ENCODE measurements at regions not wholly inside any gene's neighbourhood (a gene's known extent, or its start where the extent isn't known, plus 50 kb on each side); places are given as distances from the start of the nearest gene placed in this dataset.

- Histone ChIP-seq H3K4me2 (ENCODE audit: low read depth, low read length, poor library complexity, severe bottlenecking) (no peak overlapping the region), H3K9me3 (ENCODE audit: insufficient read depth, low read length) (no peaks in the 10 kb centered on the region), H3K9me2 (replicated peaks; ENCODE audit: insufficient read depth, low read length) (no peaks in the 10 kb centered on the region), H2AFZ (ENCODE audit: low read depth, low read length, severe bottlenecking) (no peak overlapping the region), H3K27me3 (ENCODE audit: low read length) (no peaks in the 10 kb centered on the region), H3F3A (ENCODE audit: insufficient read depth) (no peaks in the 10 kb centered on the region), H3K79me2 (ENCODE audit: insufficient read depth, low read length) (no peaks in the 10 kb centered on the region), H3K27ac (ENCODE audit: low read depth, low read length) (no peak overlapping the region), H3K36me3 (ENCODE audit: low read length) (no peaks in the 10 kb centered on the region), H4K20me1 (ENCODE audit: low read depth, low read length) (no peaks in the 10 kb centered on the region), H3K9ac (ENCODE audit: low read length) (no peak overlapping the region), H3K4me3 (ENCODE audit: insufficient read depth, low read length, poor library complexity, severe bottlenecking) (no peak overlapping the region)
- no peak for TF ChIP-seq EZH2phosphoT487 (conservative IDR thresholded peaks at IDR 0.05; ENCODE audit: low read length)
- no peak for TF ChIP-seq CTCF (IDR thresholded peaks at IDR 0.05; ENCODE audit: insufficient read depth, low read length, poor library complexity, severe bottlenecking)
Measured at GRCh38 chr12:90428881-90429280, 526.1 kb downstream of the CCER1 start.

GRCh38 chr12:90428465-90428864 is 526.5 kb downstream of the CCER1 start:
- H3K36me3 ChIP-seq (ENCODE audit: low read length) = no peaks in the 10 kb centered on the region
- no peaks in the 10 kb centered on the region for H3K27me3 ChIP-seq (ENCODE audit: low read length)
- no peak overlapping the region for H2AFZ ChIP-seq (ENCODE audit: low read depth, low read length, severe bottlenecking)
- H3K27ac ChIP-seq (ENCODE audit: low read depth, low read length) = no peak overlapping the region
- H4K20me1 ChIP-seq (ENCODE audit: low read depth, low read length) = no peaks in the 10 kb centered on the region
- no peak overlapping the region for H3K9ac ChIP-seq (ENCODE audit: low read length)
- H3K79me2 ChIP-seq (ENCODE audit: insufficient read depth, low read length) = no peaks in the 10 kb centered on the region
- no peak overlapping the region for H3K4me2 ChIP-seq (ENCODE audit: low read depth, low read length, poor library complexity, severe bottlenecking)
- TF ChIP-seq CTCF (IDR thresholded peaks at IDR 0.05; ENCODE audit: insufficient read depth, low read length, poor library complexity, severe bottlenecking) = no peak
- no peaks in the 10 kb centered on the region for H3K9me3 ChIP-seq (ENCODE audit: insufficient read depth, low read length)
- no peaks in the 10 kb centered on the region for H3K9me2 ChIP-seq (replicated peaks; ENCODE audit: insufficient read depth, low read length)
- no peak overlapping the region for H3K4me3 ChIP-seq (ENCODE audit: insufficient read depth, low read length, poor library complexity, severe bottlenecking)
- no peaks in the 10 kb centered on the region for H3F3A ChIP-seq (ENCODE audit: insufficient read depth)

- H3K4me2 ChIP-seq (ENCODE audit: low read depth, low read length, poor library complexity, severe bottlenecking) = no peak overlapping the region
- H3K27me3 ChIP-seq (ENCODE audit: low read length) = no peaks in the 10 kb centered on the region
- H3K9me2 ChIP-seq (replicated peaks; ENCODE audit: insufficient read depth, low read length) = no peaks in the 10 kb centered on the region
- H3K36me3 ChIP-seq (ENCODE audit: low read length) = no peaks in the 10 kb centered on the region
- H3F3A ChIP-seq (ENCODE audit: insufficient read depth) = no peaks in the 10 kb centered on the region
- H3K9ac ChIP-seq (ENCODE audit: low read length) = no peak overlapping the region
- H3K27ac ChIP-seq (ENCODE audit: low read depth, low read length) = no peak overlapping the region
- H3K9me3 ChIP-seq (ENCODE audit: insufficient read depth, low read length) = no peaks in the 10 kb centered on the region
- TF ChIP-seq CTCF (IDR thresholded peaks at IDR 0.05; ENCODE audit: insufficient read depth, low read length, poor library complexity, severe bottlenecking) (no peak), EZH2phosphoT487 (conservative IDR thresholded peaks at IDR 0.05; ENCODE audit: low read length) (no peak)
- H4K20me1 ChIP-seq (ENCODE audit: low read depth, low read length) = no peaks in the 10 kb centered on the region
- H3K4me3 ChIP-seq (ENCODE audit: insufficient read depth, low read length, poor library complexity, severe bottlenecking) = no peak overlapping the region
- H2AFZ ChIP-seq (ENCODE audit: low read depth, low read length, severe bottlenecking) = no peak overlapping the region
- H3K79me2 ChIP-seq (ENCODE audit: insufficient read depth, low read length) = no peaks in the 10 kb centered on the region
Measured at GRCh38 chr12:90423965-90424364, 531.0 kb downstream of the CCER1 start.

GRCh38 chr12:90410962-90411361 is 544.0 kb downstream of the CCER1 start:
- H3K27me3 ChIP-seq (ENCODE audit: low read length) = no peaks in the 10 kb centered on the region
- no peak for TF ChIP-seq EZH2phosphoT487 (conservative IDR thresholded peaks at IDR 0.05; ENCODE audit: low read length)
- no peak for TF ChIP-seq CTCF (IDR thresholded peaks at IDR 0.05; ENCODE audit: insufficient read depth, low read length, poor library complexity, severe bottlenecking)

More at GRCh38 chr12:90410962-90411361, 544.0 kb downstream of the CCER1 start:
- Histone ChIP-seq H3K9me3 (ENCODE audit: insufficient read depth, low read length) (no peaks in the 10 kb centered on the region), H3K36me3 (ENCODE audit: low read length) (no peaks in the 10 kb centered on the region), H3K4me2 (ENCODE audit: low read depth, low read length, poor library complexity, severe bottlenecking) (no peak overlapping the region), H3K9ac (ENCODE audit: low read length) (no peak overlapping the region), H3K27ac (ENCODE audit: low read depth, low read length) (no peak overlapping the region), H3K9me2 (replicated peaks; ENCODE audit: insufficient read depth, low read length) (no peaks in the 10 kb centered on the region), H4K20me1 (ENCODE audit: low read depth, low read length) (no peaks in the 10 kb centered on the region), H3K79me2 (ENCODE audit: insufficient read depth, low read length) (no peaks in the 10 kb centered on the region), H3F3A (ENCODE audit: insufficient read depth) (no peaks in the 10 kb centered on the region), H2AFZ (ENCODE audit: low read depth, low read length, severe bottlenecking) (no peak overlapping the region), H3K4me3 (ENCODE audit: insufficient read depth, low read length, poor library complexity, severe bottlenecking) (no peak overlapping the region)
